ENCODE measurements at regions not wholly inside any gene's neighbourhood (a gene's known extent, or its start where the extent isn't known, plus 50 kb on each side); places are given as distances from the start of the nearest gene placed in this dataset.
"Not testable (repeated sequence)": the region's sequence is repeated elsewhere in the genome, so short reads cannot be mapped to it uniquely, and the experiment has no call there.

DNA sequence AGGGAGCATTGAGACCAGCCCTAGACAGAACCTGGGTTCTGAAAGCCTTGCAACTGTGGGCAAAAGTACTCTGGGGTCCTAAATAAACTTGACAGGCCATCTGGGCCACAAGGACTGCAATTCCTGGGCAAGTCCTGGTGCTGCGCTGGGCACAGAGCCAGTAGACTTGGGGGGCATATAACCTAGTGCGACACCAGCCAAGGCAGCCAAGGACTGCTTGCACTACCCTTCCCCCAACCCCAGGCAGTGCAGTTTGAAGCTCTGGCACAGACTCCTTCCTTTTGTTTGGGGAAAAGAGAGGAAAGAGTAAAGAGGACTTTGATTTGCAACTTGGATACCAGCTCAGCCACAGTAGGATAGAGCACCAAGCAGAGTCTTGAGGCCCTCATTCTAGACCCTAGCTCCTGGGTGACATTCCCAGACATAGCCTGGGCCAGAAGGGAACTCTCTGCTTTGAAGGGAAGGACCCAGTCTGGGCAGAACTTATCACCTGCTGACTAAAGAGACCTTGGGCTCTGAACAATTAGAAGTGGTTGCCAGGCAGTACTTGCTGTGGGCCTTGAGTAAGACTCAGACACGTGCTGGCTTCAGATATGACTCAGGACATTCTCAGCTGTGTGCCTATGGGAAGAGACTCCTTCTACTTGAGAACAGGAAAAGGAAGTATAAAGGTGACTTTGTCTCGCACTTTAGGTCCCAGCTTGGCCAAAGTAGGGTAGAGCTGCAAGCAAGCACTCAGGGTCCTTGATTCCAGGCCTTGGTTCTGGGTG, 522.8 kb downstream of the GLUD2 start:
- no peaks in the 10 kb centered on the region for H3K9me3 ChIP-seq
- FAIRE-seq (no peak), DNase-seq (ENCODE audit: low read depth in 1 of 2, low spot score in 1 of 2) (no peak), ATAC-seq (no peak)
- TF ChIP-seq, protein P1, sequence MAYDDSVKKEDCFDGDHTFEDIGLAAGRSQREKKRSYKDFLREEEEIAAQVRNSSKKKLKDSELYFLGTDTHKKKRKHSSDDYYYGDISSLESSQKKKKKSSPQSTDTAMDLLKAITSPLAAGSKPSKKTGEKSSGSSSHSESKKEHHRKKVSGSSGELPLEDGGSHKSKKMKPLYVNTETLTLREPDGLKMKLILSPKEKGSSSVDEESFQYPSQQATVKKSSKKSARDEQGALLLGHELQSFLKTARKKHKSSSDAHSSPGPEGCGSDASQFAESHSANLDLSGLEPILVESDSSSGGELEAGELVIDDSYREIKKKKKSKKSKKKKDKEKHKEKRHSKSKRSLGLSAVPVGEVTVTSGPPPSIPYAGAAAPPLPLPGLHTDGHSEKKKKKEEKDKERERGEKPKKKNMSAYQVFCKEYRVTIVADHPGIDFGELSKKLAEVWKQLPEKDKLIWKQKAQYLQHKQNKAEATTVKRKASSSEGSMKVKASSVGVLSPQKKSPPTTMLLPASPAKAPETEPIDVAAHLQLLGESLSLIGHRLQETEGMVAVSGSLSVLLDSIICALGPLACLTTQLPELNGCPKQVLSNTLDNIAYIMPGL (CRISPR knock-in tag; IDR thresholded peaks at IDR 0.05; ENCODE audit: borderline replicate concordance): no peak
- TF ChIP-seq SREBF2 (IDR thresholded peaks at IDR 0.05) (no peak), ZFP36 (IDR thresholded peaks at IDR 0.05; ENCODE audit: borderline replicate concordance, partially characterized antibody) (no peak), GATA3 (IDR thresholded peaks at IDR 0.05; ENCODE audit: borderline replicate concordance) (no peak), JUN (IDR thresholded peaks at IDR 0.05) (no peak), MYC (IDR thresholded peaks at IDR 0.05; ENCODE audit: borderline replicate concordance, low read length) (no peak), EP300 (IDR thresholded peaks at IDR 0.05) (no peak), MAFK (IDR thresholded peaks at IDR 0.05; ENCODE audit: partially characterized antibody) (no peak)
- TF ChIP-seq, protein P2, sequence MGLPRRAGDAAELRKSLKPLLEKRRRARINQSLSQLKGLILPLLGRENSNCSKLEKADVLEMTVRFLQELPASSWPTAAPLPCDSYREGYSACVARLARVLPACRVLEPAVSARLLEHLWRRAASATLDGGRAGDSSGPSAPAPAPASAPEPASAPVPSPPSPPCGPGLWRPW (IDR thresholded peaks at IDR 0.05): no peak
- no peak overlapping the region for H3K4me3 ChIP-seq
- WGBS (ENCODE audit: missing lambda C conversion rate): 33% methylated on average over 3 of the region's 4 CpGs
- no peak overlapping the region for H3K27ac ChIP-seq
- CTCF ChIA-PET: no interaction called here
- no peak overlapping the region for H3K4me2 ChIP-seq
- POLR2A ChIA-PET: no interaction called here
- no peaks in the 10 kb centered on the region for H3K4me1 ChIP-seq

DNA sequence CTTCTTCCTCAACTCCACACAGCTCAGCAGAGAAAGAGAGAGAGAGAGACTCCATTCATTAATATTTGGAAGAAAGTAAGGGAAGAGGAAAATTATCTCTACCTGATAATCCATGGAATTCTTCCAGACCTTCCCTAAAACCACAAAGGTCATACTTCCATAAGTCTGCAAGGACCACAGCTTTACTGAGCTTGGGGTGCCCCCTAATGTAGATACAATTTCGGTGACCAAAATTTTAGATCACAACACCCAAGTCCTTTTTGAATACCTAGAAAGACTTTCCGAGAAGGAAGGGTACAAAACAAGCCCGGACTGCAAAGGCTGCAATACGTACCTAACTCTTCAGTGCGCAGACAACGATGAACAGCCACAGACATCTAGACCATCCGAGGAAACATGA, 523.9 kb downstream of the GLUD2 start:
- ChIA-PET CTCF (interaction anchor here (0.6 kb wide), 1 partner anchor 273 kb away, joined by 4 read pairs; no protein-coding TSS in a partner anchor), POLR2A (no interaction called here)
- no peak overlapping the region for H3K4me2 ChIP-seq
- WGBS (ENCODE audit: missing lambda C conversion rate): 36% methylated on average over 7 of the region's 7 CpGs
- ATAC-seq: no peak
- no peak for DNase-seq (ENCODE audit: low read depth in 1 of 2, low spot score in 1 of 2)
- no peaks in the 10 kb centered on the region for H3K4me1 ChIP-seq
- FAIRE-seq: peak; percentile 65
- H3K4me3 ChIP-seq: no peak overlapping the region
- no peak overlapping the region for H3K27ac ChIP-seq
- H3K9me3 ChIP-seq: no peaks in the 10 kb centered on the region
- no peak for TF ChIP-seq CEBPB (IDR thresholded peaks at IDR 0.05)
- TF ChIP-seq MYC (IDR thresholded peaks at IDR 0.05; ENCODE audit: borderline replicate concordance, low read length): no peak
- TF ChIP-seq SREBF2 (IDR thresholded peaks at IDR 0.05): no peak
- TF ChIP-seq, protein P3, sequence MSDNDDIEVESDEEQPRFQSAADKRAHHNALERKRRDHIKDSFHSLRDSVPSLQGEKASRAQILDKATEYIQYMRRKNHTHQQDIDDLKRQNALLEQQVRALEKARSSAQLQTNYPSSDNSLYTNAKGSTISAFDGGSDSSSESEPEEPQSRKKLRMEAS (IDR thresholded peaks at IDR 0.05): no peak
- no peak for TF ChIP-seq FOXS1 (CRISPR knock-in tag; IDR thresholded peaks at IDR 0.05)
- no peak for TF ChIP-seq RCOR1 (IDR thresholded peaks at IDR 0.05; ENCODE audit: low read depth, low read length)
- TF ChIP-seq CHD2 (IDR thresholded peaks at IDR 0.05; ENCODE audit: low read length, partially characterized antibody): no peak
- no peak for TF ChIP-seq RAD21 (conservative IDR thresholded peaks at IDR 0.05 in 1 of 2, IDR thresholded peaks at IDR 0.05 in 1 of 2)
- no peak for TF ChIP-seq BHLHE40 (IDR thresholded peaks at IDR 0.05; ENCODE audit: low read depth, low read length)
- TF ChIP-seq, protein P4, sequence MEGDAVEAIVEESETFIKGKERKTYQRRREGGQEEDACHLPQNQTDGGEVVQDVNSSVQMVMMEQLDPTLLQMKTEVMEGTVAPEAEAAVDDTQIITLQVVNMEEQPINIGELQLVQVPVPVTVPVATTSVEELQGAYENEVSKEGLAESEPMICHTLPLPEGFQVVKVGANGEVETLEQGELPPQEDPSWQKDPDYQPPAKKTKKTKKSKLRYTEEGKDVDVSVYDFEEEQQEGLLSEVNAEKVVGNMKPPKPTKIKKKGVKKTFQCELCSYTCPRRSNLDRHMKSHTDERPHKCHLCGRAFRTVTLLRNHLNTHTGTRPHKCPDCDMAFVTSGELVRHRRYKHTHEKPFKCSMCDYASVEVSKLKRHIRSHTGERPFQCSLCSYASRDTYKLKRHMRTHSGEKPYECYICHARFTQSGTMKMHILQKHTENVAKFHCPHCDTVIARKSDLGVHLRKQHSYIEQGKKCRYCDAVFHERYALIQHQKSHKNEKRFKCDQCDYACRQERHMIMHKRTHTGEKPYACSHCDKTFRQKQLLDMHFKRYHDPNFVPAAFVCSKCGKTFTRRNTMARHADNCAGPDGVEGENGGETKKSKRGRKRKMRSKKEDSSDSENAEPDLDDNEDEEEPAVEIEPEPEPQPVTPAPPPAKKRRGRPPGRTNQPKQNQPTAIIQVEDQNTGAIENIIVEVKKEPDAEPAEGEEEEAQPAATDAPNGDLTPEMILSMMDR (IDR thresholded peaks at IDR 0.05): no peak
- TF ChIP-seq, protein P5, sequence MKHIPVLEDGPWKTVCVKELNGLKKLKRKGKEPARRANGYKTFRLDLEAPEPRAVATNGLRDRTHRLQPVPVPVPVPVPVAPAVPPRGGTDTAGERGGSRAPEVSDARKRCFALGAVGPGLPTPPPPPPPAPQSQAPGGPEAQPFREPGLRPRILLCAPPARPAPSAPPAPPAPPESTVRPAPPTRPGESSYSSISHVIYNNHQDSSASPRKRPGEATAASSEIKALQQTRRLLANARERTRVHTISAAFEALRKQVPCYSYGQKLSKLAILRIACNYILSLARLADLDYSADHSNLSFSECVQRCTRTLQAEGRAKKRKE (CRISPR knock-in tag; IDR thresholded peaks at IDR 0.05; ENCODE audit: low read depth): no peak
- TF ChIP-seq PHF8 (IDR thresholded peaks at IDR 0.05; ENCODE audit: borderline replicate concordance, low read depth): no peak
- TF ChIP-seq ZNF302 (CRISPR knock-in tag; IDR thresholded peaks at IDR 0.05): no peak
- no peak for TF ChIP-seq FOSL2 (IDR thresholded peaks at IDR 0.05)
- TF ChIP-seq FOSL2 (CRISPR knock-in tag; IDR thresholded peaks at IDR 0.05): no peak
- no peak for TF ChIP-seq KDM5A (IDR thresholded peaks at IDR 0.05)
- TF ChIP-seq HOXB5 (CRISPR knock-in tag; IDR thresholded peaks at IDR 0.05): no peak
- TF ChIP-seq POLR2A (IDR thresholded peaks at IDR 0.05; ENCODE audit: low read length): no peak

DNA sequence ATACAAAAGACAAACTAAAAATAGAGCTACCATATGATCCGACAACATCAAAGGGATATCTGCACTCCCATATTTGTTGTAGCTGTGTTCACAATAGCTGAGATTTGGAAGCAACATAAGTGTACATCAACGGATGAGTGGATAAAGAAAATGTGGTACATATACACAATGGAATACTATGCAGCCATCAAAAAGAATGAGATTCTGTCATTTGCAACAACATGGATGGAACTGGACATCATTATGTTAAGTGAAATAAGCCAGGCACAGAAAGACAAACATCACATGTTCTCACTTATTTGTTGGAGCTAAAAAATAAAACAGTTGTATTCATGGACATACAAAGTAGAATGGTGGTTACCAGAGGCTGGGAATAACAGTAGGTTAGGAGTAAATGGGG, 527.0 kb downstream of the GLUD2 start:
- H3K4me3 ChIP-seq; H3K9me3 ChIP-seq; ATAC-seq; H3K4me1 ChIP-seq; CTCF ChIA-PET; H3K27ac ChIP-seq; DNase-seq (ENCODE audit: low read depth in 1 of 2, low spot score in 1 of 2); H3K4me2 ChIP-seq; POLR2A ChIA-PET; FAIRE-seq: not testable (repeated sequence)
- WGBS (ENCODE audit: missing lambda C conversion rate): 68% methylated on average over 2 of the region's 2 CpGs
